AML-193 (cell line): ENCODE measurements at regions not wholly inside any gene's neighbourhood (a gene's known extent, or its start where the extent isn't known, plus 50 kb on each side); places are given as distances from the start of the nearest gene placed in this dataset.
"Not testable (repeated sequence)": the region's sequence is repeated elsewhere in the genome, so short reads cannot be mapped to it uniquely, and the experiment has no call there.

ENCODE experiments used
- DNase-seq, 2 experiments: peaks; one replicate each; lab custom pipeline; 2025; lab: John Stamatoyannopoulos, UW

GRCh38 chr5:92633875-92634487 is 947.0 kb downstream of the NR2F1-AS1 start:
- DNase-seq = no peak

GRCh38 chr5:92633176-92633575 is 947.8 kb downstream of the NR2F1-AS1 start:
- DNase-seq = no peak

GRCh38 chr5:92631237-92631701 is 949.8 kb downstream of the NR2F1-AS1 start:
- not testable (repeated sequence) for DNase-seq

- DNase-seq = no peak
These were observed 951.4 kb downstream of the NR2F1-AS1 start for GRCh38 chr5:92629574-92629973.

GRCh38 chr5:92629000-92629399 is 952.0 kb downstream of the NR2F1-AS1 start:
- DNase-seq = no peak

GRCh38 chr5:92627186-92627585 is 953.8 kb downstream of the NR2F1-AS1 start:
- no peak for DNase-seq

GRCh38 chr5:92616085-92616484 is 964.9 kb downstream of the NR2F1-AS1 start:
- DNase-seq = no peak

GRCh38 chr5:92613546-92613945 is 967.5 kb downstream of the NR2F1-AS1 start:
- DNase-seq = no peak

GRCh38 chr5:92610435-92610834 is 970.6 kb downstream of the NR2F1-AS1 start:
- DNase-seq = not testable (repeated sequence)

GRCh38 chr5:92605591-92605990 is 975.4 kb downstream of the NR2F1-AS1 start:
- no peak for DNase-seq

GRCh38 chr5:92599217-92599810 is 981.7 kb downstream of the NR2F1-AS1 start:
- DNase-seq = no peak

GRCh38 chr5:92594031-92594430 is 987.0 kb downstream of the NR2F1-AS1 start:
- no peak for DNase-seq

GRCh38 chr5:92588876-92589275 is 992.1 kb downstream of the NR2F1-AS1 start:
- DNase-seq = no peak

GRCh38 chr5:92581690-92582089 is 999.3 kb downstream of the NR2F1-AS1 start:
- DNase-seq = no peak

GRCh38 chr5:92581249-92581648 is 999.8 kb downstream of the NR2F1-AS1 start:
- no peak for DNase-seq

GRCh38 chr5:92580814-92581213 is 1000.2 kb downstream of the NR2F1-AS1 start:
- DNase-seq = no peak

GRCh38 chr5:92574023-92574422 is 1007.0 kb downstream of the NR2F1-AS1 start:
- no peak for DNase-seq

- DNase-seq = no peak
These were observed 1012.5 kb downstream of the NR2F1-AS1 start for GRCh38 chr5:92568522-92568921.

GRCh38 chr5:92567831-92568450 is 1013.1 kb downstream of the NR2F1-AS1 start:
- no peak for DNase-seq

GRCh38 chr5:92566113-92566786 is 1014.8 kb downstream of the NR2F1-AS1 start:
- DNase-seq = no peak

- DNase-seq = no peak
These were observed 1015.3 kb downstream of the NR2F1-AS1 start for GRCh38 chr5:92565673-92566072.

GRCh38 chr5:92562065-92562464 is 1019.0 kb downstream of the NR2F1-AS1 start:
- no peak for DNase-seq
